Stomach (tissue), 4 donors: ENCODE measurements at regions not wholly inside any gene's neighbourhood (a gene's known extent, or its start where the extent isn't known, plus 50 kb on each side); places are given as distances from the start of the nearest gene placed in this dataset.

Experiments
- POLR2A ChIP-seq, 4 donors: fragments of 450-650 bp; IDR thresholded peaks; one replicate each; pipeline ENCODE4 v1.6.1; 2016; ENCODE audit warnings: antibody characterized with exemption in 4 of 4, control low read depth in 2 of 4, mild to moderate bottlenecking in 1 of 4, moderate library complexity in 1 of 4
- POLR2AphosphoS5 ChIP-seq, 3 donors: sonication (generic); formaldehyde crosslinking; IDR thresholded peaks; one replicate each; pipeline ENCODE4 v1.6.1; 2016; ENCODE audit warnings: antibody characterized with exemption in 3 of 3
- TF ChIP-seq, protein P1 (sequence below), 7 experiments: fragments of 450-650 bp in 4 of 7; fragments of 200-600 bp in 3 of 7; sonication (generic) in 3 of 7; IDR thresholded peaks; one replicate each; pipeline ENCODE4 v1.5.1; 2016 to 2019; ENCODE audit warnings: antibody characterized with exemption in 7 of 7, control low read depth in 2 of 7, mild to moderate bottlenecking in 1 of 7

DNA sequence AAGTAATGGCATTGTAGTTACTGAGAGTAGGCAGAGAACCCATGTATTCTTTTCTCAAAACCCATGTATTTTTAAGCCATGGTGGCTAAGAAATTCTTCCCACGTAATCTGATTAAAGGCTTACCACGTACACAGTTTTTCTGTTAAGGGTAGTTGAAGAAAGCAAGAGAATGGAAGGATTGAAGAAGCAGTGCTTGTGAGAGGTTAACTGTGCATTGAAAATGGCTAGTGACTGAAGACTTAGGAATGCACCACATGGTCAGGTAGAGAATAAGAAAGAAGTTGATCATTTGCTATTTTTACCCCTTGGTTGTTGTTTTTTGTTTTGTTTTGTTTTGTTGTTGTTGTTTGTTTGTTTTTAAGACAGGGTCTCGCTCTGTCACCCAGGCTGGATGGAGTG, 178.9 kb upstream of the SNX7 start:
- TF ChIP-seq POLR2A (IDR thresholded peaks at IDR 0.05), result no peak
- TF ChIP-seq, protein P1, sequence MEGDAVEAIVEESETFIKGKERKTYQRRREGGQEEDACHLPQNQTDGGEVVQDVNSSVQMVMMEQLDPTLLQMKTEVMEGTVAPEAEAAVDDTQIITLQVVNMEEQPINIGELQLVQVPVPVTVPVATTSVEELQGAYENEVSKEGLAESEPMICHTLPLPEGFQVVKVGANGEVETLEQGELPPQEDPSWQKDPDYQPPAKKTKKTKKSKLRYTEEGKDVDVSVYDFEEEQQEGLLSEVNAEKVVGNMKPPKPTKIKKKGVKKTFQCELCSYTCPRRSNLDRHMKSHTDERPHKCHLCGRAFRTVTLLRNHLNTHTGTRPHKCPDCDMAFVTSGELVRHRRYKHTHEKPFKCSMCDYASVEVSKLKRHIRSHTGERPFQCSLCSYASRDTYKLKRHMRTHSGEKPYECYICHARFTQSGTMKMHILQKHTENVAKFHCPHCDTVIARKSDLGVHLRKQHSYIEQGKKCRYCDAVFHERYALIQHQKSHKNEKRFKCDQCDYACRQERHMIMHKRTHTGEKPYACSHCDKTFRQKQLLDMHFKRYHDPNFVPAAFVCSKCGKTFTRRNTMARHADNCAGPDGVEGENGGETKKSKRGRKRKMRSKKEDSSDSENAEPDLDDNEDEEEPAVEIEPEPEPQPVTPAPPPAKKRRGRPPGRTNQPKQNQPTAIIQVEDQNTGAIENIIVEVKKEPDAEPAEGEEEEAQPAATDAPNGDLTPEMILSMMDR (IDR thresholded peaks at IDR 0.05), result no peak
- no peak for TF ChIP-seq POLR2AphosphoS5 (IDR thresholded peaks at IDR 0.05)
